GM15510 (cell line): ENCODE measurements at regions not wholly inside any gene's neighbourhood (a gene's known extent, or its start where the extent isn't known, plus 50 kb on each side); places are given as distances from the start of the nearest gene placed in this dataset.

Experiments
- POLR2A ChIP-seq: IDR thresholded peaks from 3 replicates; pipeline ENCODE4 v1.6.1; 2011; ENCODE audit warnings: borderline replicate concordance; ENCODE audit not compliant: insufficient read length; ENCODE audit errors: extremely low read depth

GRCh38 chr22:49241174-49241851 is 586.4 kb downstream of the BRD1 start:
- no peak for TF ChIP-seq POLR2A

- TF ChIP-seq POLR2A = no peak
Measured at GRCh38 chr22:49240472-49240871, 587.2 kb downstream of the BRD1 start.

GRCh38 chr22:49240016-49240380 is 587.7 kb downstream of the BRD1 start:
- no peak for TF ChIP-seq POLR2A

DNA sequence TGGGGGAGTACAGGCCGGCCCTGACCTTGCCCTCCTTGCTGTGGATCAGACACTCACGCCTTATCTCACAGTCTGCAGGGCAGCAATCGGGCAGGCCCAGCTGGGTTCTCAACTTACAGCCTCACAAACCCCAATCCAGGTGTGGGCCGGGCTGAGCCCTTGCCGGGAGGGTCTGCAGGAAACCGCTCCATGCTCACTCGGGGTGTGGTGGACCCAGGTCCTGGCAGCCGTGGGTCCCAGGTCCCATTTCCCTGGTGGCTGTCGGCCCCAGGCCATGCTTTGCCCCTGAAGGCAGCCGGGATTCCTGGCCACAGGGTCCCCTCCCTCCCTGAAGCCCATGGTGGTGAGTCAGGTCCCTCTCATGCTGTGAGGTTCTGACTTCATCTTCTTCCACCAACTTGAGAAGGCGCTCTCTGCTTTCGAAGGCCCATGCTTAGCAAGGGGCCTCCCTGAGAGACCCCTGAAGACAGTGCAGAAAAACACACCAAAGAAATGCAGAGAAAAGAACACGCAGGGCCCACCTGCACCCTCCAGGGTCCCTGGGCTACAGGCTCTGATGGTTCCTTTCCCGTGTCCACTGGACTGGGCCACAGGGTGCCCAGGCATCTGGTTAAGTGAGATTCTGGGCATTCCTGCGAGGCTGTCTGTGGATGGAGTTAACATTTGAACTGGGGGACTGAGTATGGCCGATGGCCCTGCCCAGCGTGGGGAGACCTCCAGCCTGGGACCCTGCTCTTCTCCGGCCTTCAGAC is 588.2 kb downstream of the BRD1 start:
- TF ChIP-seq POLR2A = no peak

- TF ChIP-seq POLR2A = no peak
Measured at GRCh38 chr22:49238181-49239141, 589.2 kb downstream of the BRD1 start.

DNA sequence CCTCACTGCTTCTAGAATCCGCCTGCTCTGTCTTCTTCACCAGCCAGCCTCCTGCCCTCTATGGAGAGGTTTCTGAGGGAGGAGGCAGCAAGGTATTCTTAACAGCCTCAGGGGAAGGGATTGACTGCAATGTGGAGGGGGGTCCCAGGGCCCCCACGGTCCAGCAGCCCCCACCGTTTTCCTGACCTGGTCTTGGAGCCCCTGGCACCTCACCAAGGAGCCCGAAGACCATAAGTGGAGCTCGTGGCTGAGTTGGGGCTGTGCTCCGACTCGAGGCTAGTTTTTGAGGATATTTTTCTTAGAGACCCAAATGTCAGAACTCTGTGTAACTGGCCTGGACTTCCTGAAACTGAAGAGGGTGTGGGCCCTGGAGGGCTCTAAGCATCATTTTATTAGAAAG is 590.0 kb downstream of the BRD1 start:
- no peak for TF ChIP-seq POLR2A

DNA sequence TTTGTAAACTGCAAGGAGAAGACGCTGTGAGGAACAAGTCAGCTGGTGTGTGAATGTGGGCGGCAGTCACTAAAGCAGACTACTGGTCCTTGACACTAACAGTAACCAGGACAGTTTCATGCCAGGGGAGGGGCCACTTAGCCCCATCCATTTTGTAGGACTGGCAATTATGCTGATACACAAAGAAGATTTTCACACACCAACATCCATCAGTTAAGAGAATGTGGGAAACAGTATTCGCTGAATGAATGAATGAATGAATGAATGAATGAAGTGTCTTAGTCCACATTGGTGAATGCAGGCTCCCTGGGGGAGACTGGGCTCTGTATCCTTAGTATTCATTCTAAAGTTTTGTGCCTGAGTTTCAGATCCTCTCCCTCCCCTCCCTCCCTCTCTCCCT is 590.4 kb downstream of the BRD1 start:
- TF ChIP-seq POLR2A = no peak

DNA sequence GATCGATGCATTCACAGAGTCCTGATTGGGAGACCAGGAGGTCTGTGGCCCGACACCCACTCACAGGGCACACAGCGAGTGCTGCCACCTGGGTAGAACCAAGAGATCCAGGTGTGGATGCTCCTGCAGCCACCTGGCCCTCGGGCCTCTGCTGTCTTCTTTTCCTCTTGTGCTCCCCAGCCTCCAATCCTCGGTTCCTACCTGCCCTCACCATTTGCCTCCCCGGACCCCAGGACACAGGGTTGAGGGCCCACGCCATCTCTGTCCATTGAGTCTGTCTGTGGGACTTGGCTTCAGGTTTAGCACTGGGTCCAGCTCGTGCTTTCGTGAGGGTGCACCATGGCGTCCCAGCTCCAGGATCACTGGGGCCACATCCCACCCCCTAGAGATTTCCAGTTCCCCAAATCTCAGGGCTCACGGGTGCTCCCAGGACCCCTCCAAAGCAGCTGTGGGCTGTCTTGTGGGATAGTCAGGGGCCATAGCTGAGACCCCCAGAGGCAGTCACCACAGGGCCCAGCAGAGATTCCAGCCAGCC is 591.1 kb downstream of the BRD1 start:
- TF ChIP-seq POLR2A = no peak

- TF ChIP-seq POLR2A = no peak
Measured at GRCh38 chr22:49235463-49236300, 592.0 kb downstream of the BRD1 start.

GRCh38 chr22:49234459-49234858 is 593.2 kb downstream of the BRD1 start:
- no peak for TF ChIP-seq POLR2A

GRCh38 chr22:49233507-49234100 is 594.1 kb downstream of the BRD1 start:
- TF ChIP-seq POLR2A = no peak

GRCh38 chr22:49232319-49233067 is 595.2 kb downstream of the BRD1 start:
- no peak for TF ChIP-seq POLR2A

GRCh38 chr22:49230194-49230577 is 597.5 kb downstream of the BRD1 start:
- TF ChIP-seq POLR2A = no peak
